ENCODE measurements at regions not wholly inside any gene's neighbourhood (a gene's known extent, or its start where the extent isn't known, plus 50 kb on each side); places are given as distances from the start of the nearest gene placed in this dataset.

DNA sequence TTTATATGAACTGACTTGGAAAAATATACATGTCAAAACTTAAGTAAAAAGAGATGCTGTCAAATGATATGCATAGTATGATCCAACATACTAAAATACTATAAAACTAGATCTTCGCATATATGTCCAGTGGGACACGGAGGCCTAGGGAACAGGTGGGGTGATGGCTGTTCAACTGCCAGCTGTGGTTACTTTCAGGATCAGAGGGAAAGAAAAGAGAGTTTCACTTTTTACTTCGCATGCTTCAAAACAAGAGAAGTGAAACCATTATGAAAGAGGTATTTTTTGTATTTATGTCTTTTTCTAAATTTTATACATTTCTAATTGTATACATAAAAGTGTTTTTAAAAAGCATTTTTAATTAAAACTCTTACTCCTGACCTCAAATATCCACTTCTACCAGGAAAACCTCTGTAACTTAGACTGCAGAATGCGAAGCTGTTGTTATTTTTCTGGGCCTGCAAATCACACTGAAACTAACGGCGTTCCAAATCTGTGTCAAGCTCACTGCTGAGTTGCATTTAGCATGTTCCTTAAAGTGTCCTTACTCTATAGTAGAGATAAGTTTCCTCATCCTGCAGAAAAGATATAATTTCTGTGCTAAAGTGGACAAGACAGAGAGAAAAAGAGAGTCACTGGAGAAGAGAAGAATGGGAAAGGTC lies 97.8 kb upstream of the SLC35G4 start:
- Mint-ChIP-seq H3K9me3 (ENCODE audit: unreplicated experiment) (no peaks in the 10 kb centered on the region), H3K36me3 (ENCODE audit: insufficient read depth, unreplicated experiment) (no peaks in the 10 kb centered on the region), H3K27ac (ENCODE audit: low read depth, unreplicated experiment) (no peak overlapping the region), H3K4me1 (ENCODE audit: insufficient read depth, unreplicated experiment) (no peaks in the 10 kb centered on the region), H3K4me3 (ENCODE audit: unreplicated experiment) (no peak overlapping the region), H3K27me3 (ENCODE audit: insufficient read depth, unreplicated experiment) (peaks cover 17% of the 10 kb centered on the region)
- DNase-seq (ENCODE audit: unreplicated experiment): no peak
- ChIA-PET CTCF (interaction anchor here (0.5 to 6.9 kb wide), 12 partner anchors 9 to 660 kb away, joined by 3 to 114 read pairs (median 5); no protein-coding TSS in a partner anchor), POLR2A (interaction anchor here (1.0 to 2.0 kb wide), 3 partner anchors 10 to 200 kb away, joined by 4 to 18 read pairs (median 6); no protein-coding TSS in a partner anchor)
- BruUV-seq (replicated peaks): no TSS peak
- intact Hi-C loops (cut with micrococcal nuclease): loop anchor here (1.0 to 10.0 kb wide), 6 partner anchors 41 to 659 kb away; no protein-coding TSS in a partner anchor
- TF ChIP-seq, protein P1, sequence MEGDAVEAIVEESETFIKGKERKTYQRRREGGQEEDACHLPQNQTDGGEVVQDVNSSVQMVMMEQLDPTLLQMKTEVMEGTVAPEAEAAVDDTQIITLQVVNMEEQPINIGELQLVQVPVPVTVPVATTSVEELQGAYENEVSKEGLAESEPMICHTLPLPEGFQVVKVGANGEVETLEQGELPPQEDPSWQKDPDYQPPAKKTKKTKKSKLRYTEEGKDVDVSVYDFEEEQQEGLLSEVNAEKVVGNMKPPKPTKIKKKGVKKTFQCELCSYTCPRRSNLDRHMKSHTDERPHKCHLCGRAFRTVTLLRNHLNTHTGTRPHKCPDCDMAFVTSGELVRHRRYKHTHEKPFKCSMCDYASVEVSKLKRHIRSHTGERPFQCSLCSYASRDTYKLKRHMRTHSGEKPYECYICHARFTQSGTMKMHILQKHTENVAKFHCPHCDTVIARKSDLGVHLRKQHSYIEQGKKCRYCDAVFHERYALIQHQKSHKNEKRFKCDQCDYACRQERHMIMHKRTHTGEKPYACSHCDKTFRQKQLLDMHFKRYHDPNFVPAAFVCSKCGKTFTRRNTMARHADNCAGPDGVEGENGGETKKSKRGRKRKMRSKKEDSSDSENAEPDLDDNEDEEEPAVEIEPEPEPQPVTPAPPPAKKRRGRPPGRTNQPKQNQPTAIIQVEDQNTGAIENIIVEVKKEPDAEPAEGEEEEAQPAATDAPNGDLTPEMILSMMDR (IDR thresholded peaks at IDR 0.05; ENCODE audit: unreplicated experiment): no peak

DNA sequence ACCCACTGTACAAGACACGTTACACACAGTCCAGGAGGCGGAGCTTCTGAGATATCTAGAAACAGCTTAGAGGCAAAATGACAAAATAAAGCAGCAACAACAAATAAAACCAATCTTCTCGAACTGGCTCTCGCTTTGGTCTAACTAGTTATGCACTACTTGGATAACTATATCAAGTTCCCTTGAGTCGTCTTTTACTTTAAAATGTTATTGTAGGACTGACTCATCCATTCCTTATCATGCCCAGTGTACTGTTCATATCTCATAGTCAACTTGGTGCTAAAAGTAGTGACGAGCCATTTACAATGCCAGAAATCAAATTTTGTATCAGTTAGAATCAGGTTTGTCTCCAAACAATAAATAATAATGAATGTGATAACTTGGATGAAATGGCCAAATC lies 102.5 kb upstream of the SLC35G4 start:
- Mint-ChIP-seq H3K36me3 (ENCODE audit: insufficient read depth, unreplicated experiment) (no peaks in the 10 kb centered on the region), H3K4me3 (ENCODE audit: unreplicated experiment) (no peak overlapping the region), H3K4me1 (ENCODE audit: insufficient read depth, unreplicated experiment) (no peaks in the 10 kb centered on the region), H3K27ac (ENCODE audit: low read depth, unreplicated experiment) (no peak overlapping the region), H3K27me3 (ENCODE audit: insufficient read depth, unreplicated experiment) (peaks cover 11% of the 10 kb centered on the region), H3K9me3 (ENCODE audit: unreplicated experiment) (no peaks in the 10 kb centered on the region)
- ChIA-PET CTCF (interaction anchor here (2.9 kb wide), 1 partner anchor 196 kb away, joined by 19 read pairs; no protein-coding TSS in a partner anchor), POLR2A (interaction anchor here (0.7 kb wide), 1 partner anchor 182 kb away, joined by 3 read pairs; no protein-coding TSS in a partner anchor)
- no peak for DNase-seq (ENCODE audit: unreplicated experiment)
- no TSS peak for BruUV-seq (replicated peaks)
- intact Hi-C loops (cut with micrococcal nuclease): no loop called here
- TF ChIP-seq, protein P1 (IDR thresholded peaks at IDR 0.05; ENCODE audit: unreplicated experiment): no peak

DNA sequence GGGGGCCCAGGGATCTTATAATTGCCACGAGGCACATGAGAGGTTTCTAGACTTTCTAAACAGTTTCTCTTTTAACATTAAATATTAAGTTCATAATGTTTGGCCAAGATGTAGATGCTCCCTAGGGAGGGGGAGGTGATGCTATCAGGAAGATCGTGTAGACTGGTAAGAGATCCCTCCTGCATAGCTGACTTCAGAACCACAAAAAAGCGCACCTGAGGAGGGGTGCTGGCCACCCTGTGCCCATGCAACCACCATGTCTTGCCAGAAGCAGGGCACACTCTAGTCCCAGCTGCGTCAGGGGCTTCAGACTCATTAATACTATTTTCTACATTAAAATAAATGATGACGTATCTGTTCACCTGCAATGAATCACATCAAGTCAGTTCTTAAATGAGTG lies 103.4 kb upstream of the SLC35G4 start:
- ChIA-PET CTCF (interaction anchor here (0.6 to 2.9 kb wide), 3 partner anchors 195 to 231 kb away, joined by 3 to 19 read pairs (median 3); no protein-coding TSS in a partner anchor), POLR2A (no interaction called here)
- no TSS peak for BruUV-seq (replicated peaks)
- peaks cover 11% of the 10 kb centered on the region for H3K27me3 Mint-ChIP-seq (ENCODE audit: insufficient read depth, unreplicated experiment)
- H3K27ac Mint-ChIP-seq (ENCODE audit: low read depth, unreplicated experiment): no peak overlapping the region
- intact Hi-C loops (cut with micrococcal nuclease): no loop called here
- no peak for DNase-seq (ENCODE audit: unreplicated experiment)
- H3K4me1 Mint-ChIP-seq (ENCODE audit: insufficient read depth, unreplicated experiment): no peaks in the 10 kb centered on the region
- H3K36me3 Mint-ChIP-seq (ENCODE audit: insufficient read depth, unreplicated experiment): no peaks in the 10 kb centered on the region
- no peak overlapping the region for H3K4me3 Mint-ChIP-seq (ENCODE audit: unreplicated experiment)
- H3K9me3 Mint-ChIP-seq (ENCODE audit: unreplicated experiment): no peaks in the 10 kb centered on the region
- TF ChIP-seq, protein P1 (IDR thresholded peaks at IDR 0.05; ENCODE audit: unreplicated experiment): no peak

DNA sequence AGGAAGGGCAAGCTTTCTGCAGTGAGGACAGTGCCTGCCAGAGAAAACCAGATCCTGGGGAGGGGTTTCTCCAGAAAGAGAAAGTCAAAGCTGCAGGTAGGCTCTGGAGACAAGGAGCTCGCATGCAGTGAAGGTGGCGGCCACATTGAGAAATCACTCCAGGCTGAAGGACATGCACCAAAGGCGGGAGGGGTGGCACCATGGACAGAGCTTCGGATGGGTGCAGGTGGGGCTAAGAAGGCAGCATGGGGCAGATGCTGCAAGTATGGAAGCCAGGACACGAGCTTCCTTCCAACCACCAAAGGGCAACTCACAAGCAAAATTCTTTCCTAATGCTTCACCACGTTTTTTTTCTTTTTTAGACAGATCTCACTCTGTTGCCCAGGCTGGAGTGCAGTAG lies 104.4 kb upstream of the SLC35G4 start:
- peaks cover 11% of the 10 kb centered on the region for H3K27me3 Mint-ChIP-seq (ENCODE audit: insufficient read depth, unreplicated experiment)
- no peak for DNase-seq (ENCODE audit: unreplicated experiment)
- H3K27ac Mint-ChIP-seq (ENCODE audit: low read depth, unreplicated experiment): no peak overlapping the region
- H3K4me3 Mint-ChIP-seq (ENCODE audit: unreplicated experiment): no peak overlapping the region
- H3K36me3 Mint-ChIP-seq (ENCODE audit: insufficient read depth, unreplicated experiment): no peaks in the 10 kb centered on the region
- ChIA-PET POLR2A (no interaction called here), CTCF (interaction anchor here (0.6 to 2.9 kb wide), 3 partner anchors 14 to 194 kb away, joined by 3 to 19 read pairs (median 5); no protein-coding TSS in a partner anchor)
- no peaks in the 10 kb centered on the region for H3K9me3 Mint-ChIP-seq (ENCODE audit: unreplicated experiment)
- TF ChIP-seq, protein P1 (IDR thresholded peaks at IDR 0.05; ENCODE audit: unreplicated experiment): no peak
- BruUV-seq (replicated peaks): no TSS peak
- H3K4me1 Mint-ChIP-seq (ENCODE audit: insufficient read depth, unreplicated experiment): peaks cover 5% of the 10 kb centered on the region
- intact Hi-C loops (cut with micrococcal nuclease): no loop called here

Data from MCF 10A (cell line).